Upper lobe of left lung (tissue), 4 donors: ENCODE measurements at regions not wholly inside any gene's neighbourhood (a gene's known extent, or its start where the extent isn't known, plus 50 kb on each side); places are given as distances from the start of the nearest gene placed in this dataset.

Experiments
- CTCF ChIP-seq, 6 experiments: fragments of 450-650 bp in 4 of 6; fragments of 200-600 bp in 2 of 6; sonication (generic) in 2 of 6; IDR thresholded peaks; one replicate each; pipeline ENCODE4 v1.5.1; 2016 to 2019; ENCODE audit warnings: antibody characterized with exemption in 6 of 6
- POLR2AphosphoS5 ChIP-seq, 2 donors: sonication (generic); formaldehyde crosslinking; IDR thresholded peaks; one replicate each; pipeline ENCODE4 v1.5.1; 2017; ENCODE audit warnings: antibody characterized with exemption in 2 of 2

GRCh38 chr6:163754866-163755265 is 340.3 kb downstream of the QKI start:
- no peak for TF ChIP-seq CTCF (IDR thresholded peaks at IDR 0.05)
- TF ChIP-seq POLR2AphosphoS5 (IDR thresholded peaks at IDR 0.05): no peak
